ENCODE measurements at regions not wholly inside any gene's neighbourhood (a gene's known extent, or its start where the extent isn't known, plus 50 kb on each side); places are given as distances from the start of the nearest gene placed in this dataset.
"Not testable (repeated sequence)": the region's sequence is repeated elsewhere in the genome, so short reads cannot be mapped to it uniquely, and the experiment has no call there.

GRCh38 chr20:25859649-25860530 is 163.2 kb upstream of the ZNF337 start:
- TF ChIP-seq POLR2A (IDR thresholded peaks at IDR 0.05) (no peak), CTCF (IDR thresholded peaks at IDR 0.05) (no peak)
- Histone ChIP-seq H3K9me3 (no peaks in the 10 kb centered on the region), H3K27ac (no peak overlapping the region), H3K36me3 (no peaks in the 10 kb centered on the region), H3K27me3 (peaks cover 0 to 90% (median 0%) of the 10 kb centered on the region in 4 donors), H3K4me3 (peak overlapping the region in 2 of 4 donors; percentile 20 to 49), H3K4me1 (peaks cover 35 to 66% (median 41%) of the 10 kb centered on the region in 3 donors)
- intact Hi-C loops (cut with DNase I), result no loop called here
- 37 to 40% methylated on average over 1 to 9 of the region's 51 CpGs for WGBS, 2 donors
- no peak for DNase-seq

- Histone ChIP-seq H3K36me3 (no peaks in the 10 kb centered on the region), H3K4me1 (peaks cover 32 to 67% (median 35%) of the 10 kb centered on the region in 3 donors), H3K4me3 (peak overlapping the region in 3 of 4 donors; percentile 16 to 51 (median 33)), H3K27me3 (peaks cover 0 to 79% (median 0%) of the 10 kb centered on the region in 4 donors), H3K9me3 (no peaks in the 10 kb centered on the region), H3K27ac (no peak overlapping the region)
- intact Hi-C loops (cut with DNase I), result no loop called here
- no peak for DNase-seq
- 63 to 64% methylated on average over 17 to 21 of the region's 37 CpGs for WGBS, 2 donors
- TF ChIP-seq CTCF (IDR thresholded peaks at IDR 0.05) (no peak), POLR2A (IDR thresholded peaks at IDR 0.05) (no peak)
Measured at GRCh38 chr20:25858495-25859425, 162.1 kb upstream of the ZNF337 start.

GRCh38 chr20:25857091-25857788 is 160.6 kb upstream of the ZNF337 start:
- 90 to 91% methylated on average over 16 to 21 of the region's 28 CpGs for WGBS, 2 donors
- peaks cover 17 to 65% (median 26%) of the 10 kb centered on the region in 3 donors for H3K4me1 ChIP-seq
- DNase-seq; H3K4me3 ChIP-seq; H3K27ac ChIP-seq; H3K36me3 ChIP-seq; intact Hi-C loops (cut with DNase I); H3K9me3 ChIP-seq: not testable (repeated sequence)
- peaks cover 0 to 63% (median 0%) of the 10 kb centered on the region in 4 donors for H3K27me3 ChIP-seq

DNA sequence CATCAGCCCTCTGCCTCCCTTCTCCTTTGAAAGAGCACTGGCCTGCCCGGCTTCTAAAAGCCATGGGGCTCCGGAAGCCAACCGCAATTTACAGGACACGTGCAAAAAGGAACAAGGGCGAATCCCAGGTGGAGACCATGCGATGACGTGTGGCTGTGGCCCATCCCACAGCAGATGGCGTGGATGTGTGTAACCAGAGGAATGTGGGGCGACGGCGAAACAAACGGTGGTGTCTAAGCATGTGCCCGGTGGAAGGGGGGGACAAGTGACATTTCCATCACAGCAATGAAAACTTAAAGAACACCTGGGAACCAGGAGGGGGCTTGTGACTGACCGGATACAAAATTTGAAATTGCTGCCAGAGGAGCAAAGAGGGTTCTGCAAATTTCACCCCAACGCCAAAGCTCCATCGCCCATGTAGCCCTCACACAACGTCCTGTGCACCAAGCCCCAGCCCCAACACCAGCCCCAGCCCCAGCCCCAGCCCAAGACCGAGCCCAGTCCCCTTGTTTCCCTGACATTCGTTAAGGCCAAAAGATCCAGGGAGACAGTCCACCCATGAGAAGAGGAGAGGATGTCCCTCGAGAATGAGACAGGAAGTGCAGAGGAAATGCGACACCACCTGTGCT is 159.7 kb upstream of the ZNF337 start:
- intact Hi-C loops (cut with DNase I), result no loop called here
- DNase-seq, result no peak
- Histone ChIP-seq H3K27me3 (peaks cover 0 to 56% (median 0%) of the 10 kb centered on the region in 4 donors), H3K9me3 (no peaks in the 10 kb centered on the region), H3K4me1 (peaks cover 14 to 60% (median 19%) of the 10 kb centered on the region in 3 donors), H3K36me3 (no peaks in the 10 kb centered on the region), H3K27ac (no peak overlapping the region), H3K4me3 (no peak overlapping the region)
- whole genome bisulfite sequencing, 2 donors, result 86 to 91% methylated on average over 13 to 20 of the region's 21 CpGs
- TF ChIP-seq POLR2A (IDR thresholded peaks at IDR 0.05) (no peak), CTCF (IDR thresholded peaks at IDR 0.05) (no peak)

- 86 to 88% methylated on average over 4 to 12 of the region's 23 CpGs for whole genome bisulfite sequencing, 2 donors
- H3K4me3 ChIP-seq; H3K36me3 ChIP-seq; H3K27ac ChIP-seq; intact Hi-C loops (cut with DNase I); DNase-seq; H3K9me3 ChIP-seq: not testable (repeated sequence)
- Histone ChIP-seq H3K4me1 (peaks cover 11 to 53% (median 15%) of the 10 kb centered on the region in 3 donors), H3K27me3 (peaks cover 0 to 49% (median 0%) of the 10 kb centered on the region in 4 donors)
Measured at GRCh38 chr20:25855451-25856156, 159.0 kb upstream of the ZNF337 start.

GRCh38 chr20:25854666-25855065 is 158.0 kb upstream of the ZNF337 start:
- Histone ChIP-seq H3K4me3 (peak overlapping the region in 1 of 4 donors; percentile 76), H3K27me3 (peaks cover 0 to 39% (median 0%) of the 10 kb centered on the region in 4 donors), H3K4me1 (peaks cover 7 to 43% (median 10%) of the 10 kb centered on the region in 3 donors)
- H3K27ac ChIP-seq; DNase-seq; H3K36me3 ChIP-seq; intact Hi-C loops (cut with DNase I); H3K9me3 ChIP-seq: not testable (repeated sequence)
- 97% methylated on average over 4 of the region's 11 CpGs; no CpG with 5 or more reads in 1 of the 2 donors for WGBS, 2 donors

GRCh38 chr20:25853718-25854388 is 157.2 kb upstream of the ZNF337 start:
- H3K9me3 ChIP-seq; H3K36me3 ChIP-seq; DNase-seq; intact Hi-C loops (cut with DNase I): not testable (repeated sequence)
- peak overlapping the region; percentile 52 to 76 (median 66) for H3K4me3 ChIP-seq
- 0% methylated on average over 1 to 35 of the region's 55 CpGs for WGBS, 2 donors
- H3K27me3 ChIP-seq, result peaks cover 0 to 31% (median 0%) of the 10 kb centered on the region in 4 donors
- H3K27ac ChIP-seq, result peak overlapping the region; percentile 66 to 80 (median 72)
- H3K4me1 ChIP-seq, result peaks cover 4 to 35% (median 8%) of the 10 kb centered on the region in 3 donors
